ENCODE measurements at regions not wholly inside any gene's neighbourhood (a gene's known extent, or its start where the extent isn't known, plus 50 kb on each side); places are given as distances from the start of the nearest gene placed in this dataset.
"Not testable (repeated sequence)": the region's sequence is repeated elsewhere in the genome, so short reads cannot be mapped to it uniquely, and the experiment has no call there.

DNA sequence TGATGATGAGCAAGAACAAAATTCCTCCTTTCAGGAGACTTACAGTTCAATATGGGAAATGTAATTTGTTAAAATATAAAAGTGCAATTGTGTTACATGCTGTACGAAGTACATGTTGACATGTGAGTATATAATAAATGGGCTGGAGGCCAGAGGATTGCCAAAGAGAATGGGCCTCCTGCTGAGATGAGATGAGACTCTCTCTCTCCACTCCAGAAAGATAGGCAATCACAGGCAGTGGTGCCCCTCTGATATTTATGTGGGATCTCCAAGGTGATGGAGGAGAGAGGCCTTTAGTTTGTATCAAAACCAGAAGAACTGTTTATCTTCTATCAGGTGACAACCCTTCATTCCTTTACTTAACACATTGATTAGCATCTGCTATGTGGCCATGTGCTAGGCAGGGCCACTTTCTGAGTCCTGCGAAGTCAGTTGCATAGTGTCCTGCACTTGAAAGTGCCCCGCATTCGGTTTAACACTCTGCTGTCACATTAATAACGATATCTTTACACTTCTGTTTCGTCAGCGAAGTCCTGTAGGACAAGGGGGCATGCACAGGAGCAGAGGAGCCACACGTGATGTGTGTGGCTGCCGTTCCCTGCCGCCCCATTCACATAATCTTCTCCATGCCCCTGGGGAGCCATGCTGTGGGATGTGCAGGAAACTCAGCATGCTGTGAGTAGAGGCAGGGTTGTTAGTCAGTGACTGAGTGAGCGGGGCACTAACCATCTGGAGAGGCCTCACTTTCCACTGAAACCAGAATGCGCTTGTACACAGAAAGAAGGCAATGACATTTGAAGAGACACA is 60.2 kb upstream of the RABL2A start:
- not testable (repeated sequence) for TF ChIP-seq SRF (IDR thresholded peaks at IDR 0.05; ENCODE audit: low read depth); POLR2AphosphoS5 (IDR thresholded peaks at IDR 0.05; ENCODE audit: low read depth, low read length); RAD21 (IDR thresholded peaks at IDR 0.05; ENCODE audit: low read depth); JUND (IDR thresholded peaks at IDR 0.05); YY1 (IDR thresholded peaks at IDR 0.05; ENCODE audit: extremely low read depth, insufficient replicate concordance, low read depth, low read length); ATF3 (IDR thresholded peaks at IDR 0.05); EZH2 (IDR thresholded peaks at IDR 0.05)
- TF ChIP-seq, protein P1, sequence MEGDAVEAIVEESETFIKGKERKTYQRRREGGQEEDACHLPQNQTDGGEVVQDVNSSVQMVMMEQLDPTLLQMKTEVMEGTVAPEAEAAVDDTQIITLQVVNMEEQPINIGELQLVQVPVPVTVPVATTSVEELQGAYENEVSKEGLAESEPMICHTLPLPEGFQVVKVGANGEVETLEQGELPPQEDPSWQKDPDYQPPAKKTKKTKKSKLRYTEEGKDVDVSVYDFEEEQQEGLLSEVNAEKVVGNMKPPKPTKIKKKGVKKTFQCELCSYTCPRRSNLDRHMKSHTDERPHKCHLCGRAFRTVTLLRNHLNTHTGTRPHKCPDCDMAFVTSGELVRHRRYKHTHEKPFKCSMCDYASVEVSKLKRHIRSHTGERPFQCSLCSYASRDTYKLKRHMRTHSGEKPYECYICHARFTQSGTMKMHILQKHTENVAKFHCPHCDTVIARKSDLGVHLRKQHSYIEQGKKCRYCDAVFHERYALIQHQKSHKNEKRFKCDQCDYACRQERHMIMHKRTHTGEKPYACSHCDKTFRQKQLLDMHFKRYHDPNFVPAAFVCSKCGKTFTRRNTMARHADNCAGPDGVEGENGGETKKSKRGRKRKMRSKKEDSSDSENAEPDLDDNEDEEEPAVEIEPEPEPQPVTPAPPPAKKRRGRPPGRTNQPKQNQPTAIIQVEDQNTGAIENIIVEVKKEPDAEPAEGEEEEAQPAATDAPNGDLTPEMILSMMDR (IDR thresholded peaks at IDR 0.05 in 2 of 3, conservative IDR thresholded peaks at IDR 0.05 in 1 of 3; ENCODE audit: borderline replicate concordance in 1 of 3, insufficient read depth in 1 of 3, low read depth in 2 of 3, low read length in 2 of 3), result not testable (repeated sequence)
- TF ChIP-seq, protein P2, sequence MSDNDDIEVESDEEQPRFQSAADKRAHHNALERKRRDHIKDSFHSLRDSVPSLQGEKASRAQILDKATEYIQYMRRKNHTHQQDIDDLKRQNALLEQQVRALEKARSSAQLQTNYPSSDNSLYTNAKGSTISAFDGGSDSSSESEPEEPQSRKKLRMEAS (IDR thresholded peaks at IDR 0.05), result not testable (repeated sequence)
